ENCODE measurements at regions not wholly inside any gene's neighbourhood (a gene's known extent, or its start where the extent isn't known, plus 50 kb on each side); places are given as distances from the start of the nearest gene placed in this dataset.
"Not testable (repeated sequence)": the region's sequence is repeated elsewhere in the genome, so short reads cannot be mapped to it uniquely, and the experiment has no call there.

- no peak for DNase-seq (ENCODE audit: low read depth in 4 of 4, low spot score in 3 of 4)
Observed at GRCh38 chr4:130675266-130675665, 1579.3 kb downstream of the C4orf33 start.

- no peak for DNase-seq (ENCODE audit: low read depth in 4 of 4, low spot score in 3 of 4)
Observed at GRCh38 chr4:130689181-130689580, 1593.2 kb downstream of the C4orf33 start.

- no peak for DNase-seq (ENCODE audit: low read depth in 4 of 4, low spot score in 3 of 4)
Observed at GRCh38 chr4:130698251-130698650, 1602.3 kb downstream of the C4orf33 start.

GRCh38 chr4:130699004-130699403, 1603.1 kb downstream of the C4orf33 start:
- DNase-seq (ENCODE audit: low read depth in 4 of 4, low spot score in 3 of 4), result no peak

GRCh38 chr4:130703211-130703935, 1607.4 kb downstream of the C4orf33 start:
- DNase-seq (ENCODE audit: low read depth in 4 of 4, low spot score in 3 of 4), result no peak

GRCh38 chr4:130705023-130705422, 1609.1 kb downstream of the C4orf33 start:
- DNase-seq (ENCODE audit: low read depth in 4 of 4, low spot score in 3 of 4), result no peak

GRCh38 chr4:130712038-130712437, 1616.1 kb downstream of the C4orf33 start:
- no peak for DNase-seq (ENCODE audit: low read depth in 4 of 4, low spot score in 3 of 4)

- DNase-seq (ENCODE audit: low read depth in 4 of 4, low spot score in 3 of 4), result no peak
Observed at GRCh38 chr4:130714006-130714405, 1618.1 kb downstream of the C4orf33 start.

- no peak for DNase-seq (ENCODE audit: low read depth in 4 of 4, low spot score in 3 of 4)
Observed at GRCh38 chr4:130722361-130722760, 1626.4 kb downstream of the C4orf33 start.

GRCh38 chr4:130736436-130737185, 1640.7 kb downstream of the C4orf33 start:
- DNase-seq (ENCODE audit: low read depth in 4 of 4, low spot score in 3 of 4), result no peak

GRCh38 chr4:130738233-130738632, 1642.3 kb downstream of the C4orf33 start:
- no peak for DNase-seq (ENCODE audit: low read depth in 4 of 4, low spot score in 3 of 4)

- no peak for DNase-seq (ENCODE audit: low read depth in 4 of 4, low spot score in 3 of 4)
Observed at GRCh38 chr4:130747842-130748241, 1651.9 kb downstream of the C4orf33 start.

GRCh38 chr4:130753926-130754325, 1658.0 kb downstream of the C4orf33 start:
- DNase-seq (ENCODE audit: low read depth in 4 of 4, low spot score in 3 of 4), result no peak

- no peak for DNase-seq (ENCODE audit: low read depth in 4 of 4, low spot score in 3 of 4)
Observed at GRCh38 chr4:130760246-130760645, 1664.3 kb downstream of the C4orf33 start.

GRCh38 chr4:130767384-130767783, 1671.4 kb downstream of the C4orf33 start:
- DNase-seq (ENCODE audit: low read depth in 4 of 4, low spot score in 3 of 4), result not testable (repeated sequence)

- DNase-seq (ENCODE audit: low read depth in 4 of 4, low spot score in 3 of 4), result not testable (repeated sequence)
Observed at GRCh38 chr4:130772966-130773365, 1677.0 kb downstream of the C4orf33 start.

- DNase-seq (ENCODE audit: low read depth in 4 of 4, low spot score in 3 of 4), result no peak
Observed at GRCh38 chr4:130808492-130808891, 1712.5 kb downstream of the C4orf33 start.

GRCh38 chr4:130812117-130812765, 1716.3 kb downstream of the C4orf33 start:
- DNase-seq (ENCODE audit: low read depth in 4 of 4, low spot score in 3 of 4), result no peak

- no peak for DNase-seq (ENCODE audit: low read depth in 4 of 4, low spot score in 3 of 4)
Observed at GRCh38 chr4:130814896-130815295, 1718.9 kb downstream of the C4orf33 start.

- DNase-seq (ENCODE audit: low read depth in 4 of 4, low spot score in 3 of 4), result no peak
Observed at GRCh38 chr4:130820448-130820847, 1724.5 kb downstream of the C4orf33 start.

GRCh38 chr4:130825284-130825683, 1729.3 kb downstream of the C4orf33 start:
- DNase-seq (ENCODE audit: low read depth in 4 of 4, low spot score in 3 of 4), result no peak
